Right renal pelvis (tissue), 4 donors: ENCODE measurements at regions not wholly inside any gene's neighbourhood (a gene's known extent, or its start where the extent isn't known, plus 50 kb on each side); places are given as distances from the start of the nearest gene placed in this dataset.
"Not testable (repeated sequence)": the region's sequence is repeated elsewhere in the genome, so short reads cannot be mapped to it uniquely, and the experiment has no call there.

ENCODE experiments used
- DNase-seq, 4 donors: peaks; one replicate each; pipeline ENCODE4 v3.0.0-alpha.2; 2013; ENCODE audit warnings: low read depth in 4 of 4, low spot score in 3 of 4, missing footprints in 1 of 4

- DNase-seq = no peak
Measured at GRCh38 chr17:56688151-56688550, 94.7 kb downstream of the NOG start.

- DNase-seq = no peak
Measured at GRCh38 chr17:56690441-56691291, 97.2 kb downstream of the NOG start.

- no peak for DNase-seq
Measured at GRCh38 chr17:56694825-56695224, 101.3 kb downstream of the NOG start.

GRCh38 chr17:56697190-56697589, 103.7 kb downstream of the NOG start:
- DNase-seq = no peak

- peak in 2 of 4 donors; percentile 45 to 54 for DNase-seq
Measured at GRCh38 chr17:56699186-56699894, 105.8 kb downstream of the NOG start.

- DNase-seq = no peak
Measured at GRCh38 chr17:56700919-56701420, 107.5 kb downstream of the NOG start.

GRCh38 chr17:56707312-56708219, 114.1 kb downstream of the NOG start:
- peak in 3 of 4 donors; percentile 25 to 46 (median 40) for DNase-seq

- no peak for DNase-seq
Measured at GRCh38 chr17:56708220-56708558, 114.7 kb downstream of the NOG start.

GRCh38 chr17:56708670-56709410, 115.3 kb downstream of the NOG start:
- DNase-seq = no peak

GRCh38 chr17:56710986-56711385, 117.5 kb downstream of the NOG start:
- DNase-seq = no peak

- DNase-seq = peak; percentile 60 to 74 (median 72)
Measured at GRCh38 chr17:56715613-56716357, 117.9 kb downstream of the C17orf67 start.

- DNase-seq = no peak
Measured at GRCh38 chr17:56717471-56717870, 116.2 kb downstream of the C17orf67 start.

- no peak for DNase-seq
Measured at GRCh38 chr17:56718515-56718914, 115.2 kb downstream of the C17orf67 start.

- DNase-seq = no peak
Measured at GRCh38 chr17:56723421-56723820, 110.3 kb downstream of the C17orf67 start.

- DNase-seq = no peak
Measured at GRCh38 chr17:56724664-56725063, 109.1 kb downstream of the C17orf67 start.

GRCh38 chr17:56725144-56725543, 108.6 kb downstream of the C17orf67 start:
- DNase-seq = no peak

GRCh38 chr17:56727876-56728617, 105.7 kb downstream of the C17orf67 start:
- no peak for DNase-seq

- not testable (repeated sequence) for DNase-seq
Measured at GRCh38 chr17:56731096-56731495, 102.6 kb downstream of the C17orf67 start.

GRCh38 chr17:56733833-56734232, 99.9 kb downstream of the C17orf67 start:
- no peak for DNase-seq
